ENCODE measurements at regions not wholly inside any gene's neighbourhood (a gene's known extent, or its start where the extent isn't known, plus 50 kb on each side); places are given as distances from the start of the nearest gene placed in this dataset.
"Not testable (repeated sequence)": the region's sequence is repeated elsewhere in the genome, so short reads cannot be mapped to it uniquely, and the experiment has no call there.

DNA sequence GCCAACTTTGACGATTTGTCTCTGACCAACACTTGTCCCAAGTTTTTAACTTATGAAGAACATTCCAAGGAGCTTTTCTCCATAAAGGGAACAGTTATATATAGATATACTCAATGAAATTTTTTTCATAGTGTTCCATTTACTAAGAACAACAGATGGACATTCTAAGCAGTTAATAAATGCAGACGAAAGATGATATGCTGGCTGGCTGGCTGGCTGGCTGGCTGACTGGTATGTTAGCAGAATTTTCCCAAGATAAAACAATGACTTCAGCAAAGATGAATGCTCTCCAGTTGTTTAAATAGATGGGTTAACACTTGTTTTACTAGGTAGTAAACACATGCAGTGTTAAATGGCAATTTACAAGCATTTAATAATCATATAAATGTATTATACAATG is 62.2 kb downstream of the SPANXN3 start:
- intact Hi-C loops (cut with DNase I), result no loop called here

DNA sequence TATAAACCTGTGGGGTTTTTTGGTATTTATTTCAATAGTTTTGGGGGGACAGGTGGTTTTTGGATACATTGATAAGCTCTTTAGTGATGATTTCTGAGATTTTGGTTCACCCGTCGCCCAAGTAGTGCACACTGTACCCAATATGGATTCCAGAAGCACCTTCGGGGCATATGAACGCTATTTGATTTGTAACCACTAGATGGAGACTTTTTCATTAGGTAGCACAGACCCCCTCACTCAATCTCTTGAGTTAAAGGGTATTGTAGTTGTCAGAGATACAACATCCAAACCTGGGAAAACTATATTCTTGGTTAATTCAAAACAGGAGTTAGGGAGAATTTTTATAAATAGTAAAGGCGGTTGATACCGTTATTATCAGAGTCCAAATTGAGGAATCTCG is 79.8 kb downstream of the SPANXN3 start:
- DNase-seq, result no peak
- intact Hi-C loops (cut with DNase I), result no loop called here

More for the DNA sequence above, 62.2 kb downstream of the SPANXN3 start:
- peak in 1 of 10 donors; percentile 1 for DNase-seq

DNA sequence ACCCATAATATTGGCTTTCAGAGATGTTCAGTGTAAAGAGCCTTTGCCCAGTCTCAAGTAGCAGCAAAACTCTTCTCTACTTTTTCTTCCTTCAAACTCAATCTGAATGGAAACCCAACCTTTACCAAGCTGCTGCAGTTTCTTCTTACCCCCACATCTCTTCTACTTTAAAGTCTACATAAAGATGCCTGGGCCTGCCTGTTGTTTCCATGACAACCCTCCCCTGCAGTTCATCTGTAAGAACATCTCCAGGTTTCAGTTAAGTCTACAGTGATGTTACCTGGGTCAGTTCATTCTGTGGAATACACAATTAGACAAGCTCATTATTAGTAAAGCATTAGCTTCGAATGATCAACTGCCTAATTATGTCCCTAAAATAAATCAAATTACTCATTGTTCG is 81.4 kb downstream of the SPANXN3 start:
- no peak for DNase-seq
- intact Hi-C loops (cut with DNase I), result no loop called here

DNA sequence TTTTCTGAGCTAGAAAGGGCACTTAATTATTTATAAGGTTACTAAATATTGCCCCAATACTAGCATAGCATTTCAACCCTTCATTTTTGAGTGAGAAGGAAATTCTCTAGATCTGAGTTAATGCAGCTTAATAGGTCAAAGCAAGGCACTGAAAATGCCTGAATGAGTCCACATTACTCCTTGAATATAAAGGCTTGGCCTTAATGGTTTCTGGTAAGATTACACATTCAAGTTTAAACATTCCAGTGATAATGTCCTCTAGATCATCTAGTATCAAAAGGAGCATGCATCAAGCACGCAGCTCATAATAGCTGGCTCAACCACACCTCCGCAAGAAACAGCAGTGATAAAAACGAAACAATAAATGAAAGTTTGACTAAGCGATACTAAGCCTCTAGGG is 87.5 kb downstream of the SPANXN3 start:
- intact Hi-C loops (cut with DNase I), result no loop called here
- DNase-seq, result no peak

DNA sequence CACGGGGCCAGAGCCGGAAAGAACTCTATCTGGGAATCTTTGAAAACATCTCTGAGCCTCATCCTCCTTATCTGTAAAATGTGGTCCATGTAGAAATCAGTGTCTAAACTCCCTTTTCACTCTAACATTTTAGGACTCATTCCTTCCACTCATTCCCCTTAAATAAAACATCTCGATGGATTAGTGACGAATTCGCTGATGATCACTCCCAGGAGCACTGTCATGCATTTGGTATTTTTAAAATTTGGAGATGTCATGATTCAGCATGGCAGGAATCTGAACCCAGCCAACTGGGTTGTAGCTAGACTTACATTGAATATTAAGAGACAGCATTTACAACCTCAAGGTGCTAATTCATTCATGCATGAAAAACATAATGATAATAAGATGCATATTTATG is 88.1 kb downstream of the SPANXN3 start:
- no peak for DNase-seq
- intact Hi-C loops (cut with DNase I), result no loop called here

DNA sequence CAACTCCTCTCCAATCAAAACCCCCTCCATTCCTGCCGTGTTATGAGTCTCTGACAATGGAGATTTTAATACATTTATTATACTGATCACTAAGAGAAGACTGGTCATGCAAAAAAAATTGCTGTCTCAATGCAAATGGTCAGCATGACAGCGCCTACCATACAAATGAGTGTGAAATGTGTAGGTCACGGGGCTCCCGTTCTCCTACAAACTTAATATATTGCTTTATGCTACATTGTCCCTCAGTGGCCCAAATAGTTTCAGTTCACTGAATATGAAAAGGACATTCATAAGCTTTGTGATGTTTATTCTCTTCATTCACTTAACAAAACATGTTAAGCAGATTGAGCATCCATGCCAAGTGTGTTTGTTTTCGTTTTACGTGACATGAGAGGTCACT is 116.1 kb downstream of the SPANXN3 start:
- intact Hi-C loops (cut with DNase I), result no loop called here
- no peak for DNase-seq

DNA sequence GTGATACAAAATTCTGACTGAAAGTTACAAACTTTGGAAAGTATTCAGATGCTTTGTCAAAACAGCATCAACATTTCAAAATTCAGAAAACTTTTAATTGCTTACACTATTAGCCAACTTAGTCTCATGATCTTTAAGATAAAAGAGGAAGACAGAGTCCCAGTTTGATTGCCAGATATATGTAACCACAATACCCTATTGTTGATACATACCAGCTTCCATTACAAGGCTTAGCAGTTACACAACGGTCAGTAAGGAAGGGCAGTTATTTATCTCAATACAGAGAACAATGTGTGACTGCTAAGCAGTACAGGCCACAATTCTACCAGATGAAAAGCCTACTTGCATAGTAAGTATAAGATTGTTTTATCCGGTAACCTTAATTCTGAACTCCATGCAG is 138.4 kb downstream of the SPANXN3 start:
- DNase-seq, result no peak
- intact Hi-C loops (cut with DNase I), result no loop called here

DNA sequence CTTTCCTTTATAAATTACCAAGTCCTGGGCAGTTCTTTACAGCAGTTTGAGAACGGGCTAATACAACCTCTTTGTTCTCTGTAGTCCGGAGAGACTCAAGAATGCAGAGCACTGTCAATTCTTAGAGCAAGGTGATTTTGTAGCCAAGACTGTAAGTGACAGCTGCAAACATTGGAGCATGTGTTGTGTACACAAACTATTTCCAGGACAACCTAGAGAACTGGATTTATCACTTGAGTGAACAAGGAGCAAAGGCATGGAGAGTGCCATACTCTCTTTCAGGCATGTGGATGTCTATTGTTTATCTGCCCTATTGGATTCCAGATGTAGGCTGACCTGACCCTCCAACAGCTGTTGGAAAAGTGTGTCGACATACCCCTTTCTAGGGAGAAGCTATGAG is 153.9 kb downstream of the SPANXN3 start:
- no peak for DNase-seq
- intact Hi-C loops (cut with DNase I), result no loop called here

DNA sequence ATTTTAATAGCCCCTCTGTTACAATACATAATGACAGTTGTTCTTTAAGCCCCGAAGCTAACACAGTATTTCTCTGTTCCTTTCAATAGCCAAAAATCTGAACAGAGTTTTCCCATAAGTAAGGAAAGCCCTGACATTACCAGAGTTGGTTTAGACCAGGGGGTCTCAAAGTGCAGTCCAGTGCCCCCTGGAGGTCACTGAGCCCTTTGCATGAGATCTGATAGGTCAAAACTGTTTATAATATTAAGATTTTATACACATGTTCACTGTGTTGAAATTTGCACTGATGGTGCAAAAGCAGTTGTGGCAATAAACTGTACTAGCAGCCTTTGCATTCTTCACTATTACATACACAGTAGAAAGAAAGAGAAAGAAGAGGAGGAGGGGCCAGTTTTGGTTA is 177.1 kb downstream of the SPANXN3 start:
- intact Hi-C loops (cut with DNase I), result no loop called here
- DNase-seq, result no peak

DNA sequence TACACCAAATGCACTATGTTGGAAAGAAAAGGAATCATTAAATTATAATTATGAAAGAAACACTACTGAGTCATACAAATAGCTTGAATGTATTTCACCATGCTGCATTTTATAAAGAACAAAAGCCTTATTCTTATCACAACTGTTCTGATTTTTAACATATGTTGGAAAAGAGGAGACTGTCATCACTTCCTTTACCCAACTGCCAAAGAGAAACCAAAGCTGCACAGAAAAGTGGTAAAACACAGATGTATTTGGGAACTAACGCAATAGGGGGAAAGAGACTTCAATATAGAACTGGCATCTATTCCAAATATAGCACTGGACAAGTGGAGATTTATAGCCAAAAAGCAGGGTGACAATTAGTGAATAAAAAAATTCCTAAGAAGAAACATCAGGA is 181.0 kb downstream of the SPANXN3 start:
- intact Hi-C loops (cut with DNase I), result no loop called here
- no peak for DNase-seq

DNA sequence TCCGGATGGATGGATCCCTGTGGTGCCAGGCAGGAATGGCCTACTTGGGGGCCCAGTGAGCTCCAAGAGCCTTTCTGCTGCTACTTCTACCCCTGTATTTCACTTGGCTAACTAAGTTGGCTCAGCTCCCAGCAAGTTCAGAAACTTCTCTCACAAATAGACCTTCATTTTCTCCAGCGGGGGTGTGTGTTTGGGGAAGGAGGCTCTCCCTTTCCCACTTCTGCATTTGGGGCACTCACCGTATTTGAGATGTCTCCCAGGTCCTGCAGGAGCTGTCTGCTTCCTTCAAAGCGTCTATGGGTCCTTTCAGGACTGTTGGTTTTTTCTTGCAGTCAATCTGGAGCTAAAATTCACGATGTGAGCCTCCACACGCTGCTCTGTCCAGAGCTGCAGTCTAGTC is 197.7 kb downstream of the SPANXN3 start:
- intact Hi-C loops (cut with DNase I), result no loop called here

DNA sequence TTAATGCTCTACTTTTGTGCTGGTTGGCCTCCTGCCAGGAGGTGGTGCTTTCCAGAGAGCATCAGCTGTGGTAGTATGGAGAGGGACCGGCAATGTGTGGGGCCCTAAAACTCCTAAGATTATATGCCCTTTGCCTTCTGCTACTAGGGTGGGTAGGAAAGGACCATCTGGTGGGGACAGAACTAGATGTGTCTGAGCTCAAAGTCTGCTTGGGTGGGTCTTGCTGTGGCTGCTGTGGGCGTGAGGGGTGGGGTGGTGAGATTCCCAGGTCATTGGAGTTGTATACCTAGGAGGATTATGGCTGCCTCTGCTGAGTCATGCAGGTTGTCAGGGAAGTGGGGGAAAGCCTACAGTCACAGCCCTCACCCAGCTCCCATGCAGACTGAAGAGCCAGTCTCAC is 198.4 kb downstream of the SPANXN3 start:
- intact Hi-C loops (cut with DNase I), result not testable (repeated sequence)
- DNase-seq, result peak in 1 of 10 donors; percentile 31

More for the DNA sequence above, 197.7 kb downstream of the SPANXN3 start:
- peak in 1 of 10 donors; percentile 20 for DNase-seq

DNA sequence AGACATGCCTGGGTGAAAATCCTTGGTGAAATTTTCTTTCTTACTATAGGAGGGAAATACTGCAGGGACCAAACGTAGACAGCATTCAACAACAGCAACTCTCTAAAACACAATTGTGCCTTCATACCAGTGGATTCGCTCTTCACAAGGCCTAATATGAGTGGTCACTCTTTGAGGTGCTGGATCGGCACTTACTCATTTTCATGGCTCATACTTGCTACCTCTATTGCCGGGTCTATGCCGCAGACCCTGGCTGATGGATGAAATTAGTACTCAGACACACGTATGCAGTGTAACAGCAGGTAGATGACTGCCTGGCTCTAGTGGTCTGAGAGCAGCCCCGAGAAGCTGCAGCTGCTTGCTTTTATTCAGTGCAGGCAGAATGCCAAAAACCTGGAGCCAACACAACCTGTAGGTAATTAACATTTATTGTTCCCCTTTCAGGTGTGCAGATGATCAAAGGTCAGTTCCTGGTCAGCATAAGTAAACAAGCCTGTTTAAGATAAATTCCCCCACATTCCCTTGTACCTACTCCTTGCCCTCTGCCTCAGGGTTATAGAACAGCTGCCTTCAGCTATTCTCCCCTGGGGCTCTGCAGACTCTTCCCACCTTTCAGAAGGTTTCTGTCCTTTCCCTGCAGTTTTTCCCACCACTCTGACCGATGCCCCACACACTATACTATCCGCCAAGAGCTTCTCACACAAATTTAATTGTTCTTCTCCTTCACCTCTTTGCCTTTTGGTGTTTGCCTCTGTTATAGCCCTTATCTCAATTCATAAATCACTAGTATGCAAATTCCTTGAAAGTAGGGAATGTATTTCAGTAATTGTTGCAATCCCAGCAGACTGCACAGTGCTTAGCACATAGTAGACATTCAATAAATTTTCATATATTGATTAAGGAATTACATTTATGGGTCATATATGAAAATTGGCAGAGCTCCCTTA is 210.0 kb downstream of the SPANXN3 start:
- intact Hi-C loops (cut with DNase I), result no loop called here
- DNase-seq, result no peak

DNA sequence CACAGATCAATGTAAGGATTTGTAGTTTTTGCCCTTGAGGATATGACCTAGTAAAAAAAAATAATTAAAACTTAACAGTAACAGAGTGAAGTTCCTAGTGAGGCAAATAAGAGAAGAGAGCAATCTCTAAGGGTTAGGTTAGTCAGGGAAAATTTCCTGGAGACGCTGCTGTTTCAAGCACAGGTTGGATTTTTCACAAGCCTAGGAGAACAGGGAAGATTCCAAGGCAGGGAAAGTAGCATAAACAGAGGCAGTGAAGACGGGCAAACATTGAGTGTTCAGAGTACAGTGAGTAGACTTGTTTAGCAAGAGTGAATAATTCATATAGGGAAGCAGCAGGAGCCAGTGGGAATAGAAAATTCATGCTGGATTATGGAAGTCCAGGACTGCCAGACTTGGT is 212.8 kb downstream of the SPANXN3 start:
- intact Hi-C loops (cut with DNase I), result no loop called here
- no peak for DNase-seq

DNA sequence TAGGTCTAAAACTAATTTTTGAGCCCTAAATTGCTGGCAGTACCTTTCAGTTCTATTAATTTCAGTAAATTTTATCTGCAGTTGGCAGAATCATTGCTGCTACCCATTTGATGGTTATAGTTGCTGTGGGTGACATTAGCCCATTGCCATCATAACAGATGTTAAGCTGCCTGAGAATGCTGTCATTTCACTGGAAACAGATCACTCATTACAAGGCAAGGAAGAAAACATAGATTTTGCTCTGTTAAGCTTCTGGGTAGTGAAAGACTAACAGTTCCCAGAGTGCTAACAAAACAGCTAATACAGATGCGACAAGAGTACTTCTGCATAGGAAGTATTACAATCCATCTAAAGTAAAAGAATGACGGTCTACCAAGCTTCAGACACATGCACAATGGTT is 213.2 kb downstream of the SPANXN3 start:
- intact Hi-C loops (cut with DNase I), result no loop called here
- DNase-seq, result no peak

DNA sequence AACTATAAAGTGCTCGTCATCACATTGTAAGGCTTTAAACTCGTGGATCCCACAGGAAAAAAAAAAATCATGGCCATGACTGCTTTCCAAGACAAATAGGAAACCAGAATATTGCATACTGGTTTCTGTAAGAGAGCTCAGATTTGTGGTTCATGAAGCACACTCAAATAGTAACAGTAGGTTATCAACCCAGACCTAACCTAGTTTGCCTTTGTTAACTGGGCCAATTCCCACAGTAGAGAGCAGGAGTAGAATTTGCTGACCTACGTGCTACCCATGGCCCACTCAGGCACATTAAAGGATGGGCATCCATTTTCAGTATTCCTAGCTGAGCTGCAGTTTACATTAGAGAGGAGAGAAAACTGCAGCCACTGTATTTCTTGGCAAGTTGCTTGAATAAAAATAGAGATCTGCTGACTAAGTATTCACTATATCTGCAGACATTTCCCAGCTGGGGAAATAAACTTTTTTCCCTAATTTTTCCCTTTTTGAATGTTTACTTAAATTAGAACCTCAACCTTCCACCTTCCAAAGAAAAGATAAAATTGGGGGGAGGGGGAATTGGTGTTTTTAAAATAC is 218.5 kb downstream of the SPANXN3 start:
- intact Hi-C loops (cut with DNase I), result no loop called here
- DNase-seq, result no peak

DNA sequence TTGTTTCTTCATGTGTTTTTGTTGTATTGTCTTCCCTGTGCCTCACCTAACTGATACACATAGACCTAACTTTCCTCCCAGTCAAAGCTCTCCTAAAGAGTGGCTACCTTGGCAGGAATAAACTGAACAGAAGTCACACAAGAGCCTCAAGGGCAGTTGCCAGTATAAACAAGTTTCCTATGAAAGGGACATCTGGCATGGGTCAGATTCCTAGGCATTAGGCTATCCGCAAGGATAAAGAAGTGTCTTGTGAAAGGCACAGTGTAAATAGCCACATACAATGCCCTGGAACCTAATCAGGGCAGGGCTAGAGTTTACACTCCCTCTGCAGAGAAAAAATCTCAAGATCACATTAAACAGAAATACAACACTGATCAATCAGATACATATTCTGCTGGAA is 220.8 kb downstream of the SPANXN3 start:
- DNase-seq, result no peak
- intact Hi-C loops (cut with DNase I), result no loop called here

DNA sequence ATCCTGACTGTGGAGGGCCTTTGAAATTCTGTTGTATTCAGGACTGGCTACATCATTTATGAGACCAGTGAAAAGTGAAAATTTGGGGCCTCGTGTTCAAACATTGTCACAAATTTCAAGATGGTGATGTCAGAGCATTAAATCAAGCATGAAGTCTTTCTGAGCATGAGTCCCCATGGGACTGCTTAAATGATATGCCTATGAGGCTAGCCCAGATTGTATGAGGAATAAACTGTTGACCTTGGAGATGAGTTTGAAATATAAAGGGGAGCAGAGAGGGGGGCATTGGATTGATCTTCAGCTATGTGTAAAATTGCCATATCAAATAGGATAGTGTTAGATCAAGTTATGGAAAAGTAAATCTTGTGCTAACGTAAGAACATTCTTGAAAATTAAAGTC is 230.0 kb downstream of the SPANXN3 start:
- intact Hi-C loops (cut with DNase I), result no loop called here
- no peak for DNase-seq

DNA sequence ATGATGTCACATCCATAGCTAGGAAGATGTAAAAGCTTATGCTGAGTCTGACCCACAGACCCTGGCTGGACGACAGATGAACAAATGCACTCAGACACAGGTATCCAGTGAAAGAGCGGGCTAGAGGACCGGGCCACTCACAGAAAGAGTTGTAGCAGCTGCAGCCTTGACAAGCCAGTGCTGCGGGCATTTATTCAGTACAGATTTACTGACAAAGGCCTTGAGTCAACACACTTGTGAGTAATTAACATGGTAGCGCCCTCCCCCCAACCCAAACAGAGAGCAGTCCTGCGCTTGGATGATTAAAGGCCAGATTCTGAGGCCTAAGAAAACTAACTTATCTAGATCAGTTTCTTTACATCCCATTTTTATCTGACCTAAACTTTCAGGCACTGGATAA is 244.6 kb downstream of the SPANXN4 start:
- intact Hi-C loops (cut with DNase I), result no loop called here
- DNase-seq, result no peak

DNA sequence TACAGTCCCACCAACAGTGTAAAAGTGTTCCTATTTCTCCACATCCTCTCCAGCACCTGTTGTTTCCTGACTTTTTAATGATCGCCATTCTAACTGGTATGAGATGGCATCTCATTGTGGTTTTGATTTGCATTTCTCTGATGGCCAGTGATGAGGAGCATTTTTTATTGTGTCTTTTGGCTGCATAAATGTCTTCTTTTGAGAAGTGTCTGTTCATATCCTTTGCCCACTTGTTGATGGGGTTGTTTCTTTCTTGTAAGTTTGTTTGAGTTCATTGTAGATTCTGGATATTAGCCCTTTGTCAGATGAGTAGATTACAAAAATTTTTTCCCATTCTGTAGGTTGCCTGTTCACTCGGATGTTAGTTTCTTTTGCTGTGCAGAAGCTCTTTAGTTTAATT is 218.9 kb downstream of the SPANXN4 start:
- intact Hi-C loops (cut with DNase I), result not testable (repeated sequence)

DNA sequence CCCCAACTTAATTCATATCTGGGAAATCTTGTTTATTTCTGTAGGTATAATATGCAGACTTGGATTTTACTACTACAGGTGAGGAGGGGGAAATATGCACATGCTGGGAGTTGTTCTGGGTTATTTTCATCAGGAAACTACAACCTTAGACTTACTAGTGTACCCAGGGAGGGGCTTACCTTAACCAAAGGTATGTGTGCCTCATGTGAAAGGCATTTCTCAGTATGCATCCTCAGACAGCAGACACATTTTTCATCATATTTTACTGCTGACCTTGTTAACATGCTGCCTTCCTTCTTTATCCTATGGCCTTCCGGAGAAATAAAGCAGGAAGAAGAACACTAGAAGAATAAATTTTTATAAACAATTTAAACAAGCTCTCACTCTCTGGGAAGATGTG is 214.9 kb downstream of the SPANXN4 start:
- intact Hi-C loops (cut with DNase I), result no loop called here
- DNase-seq, result no peak

More for the DNA sequence above, 218.9 kb downstream of the SPANXN4 start:
- DNase-seq, result not testable (repeated sequence)

DNA sequence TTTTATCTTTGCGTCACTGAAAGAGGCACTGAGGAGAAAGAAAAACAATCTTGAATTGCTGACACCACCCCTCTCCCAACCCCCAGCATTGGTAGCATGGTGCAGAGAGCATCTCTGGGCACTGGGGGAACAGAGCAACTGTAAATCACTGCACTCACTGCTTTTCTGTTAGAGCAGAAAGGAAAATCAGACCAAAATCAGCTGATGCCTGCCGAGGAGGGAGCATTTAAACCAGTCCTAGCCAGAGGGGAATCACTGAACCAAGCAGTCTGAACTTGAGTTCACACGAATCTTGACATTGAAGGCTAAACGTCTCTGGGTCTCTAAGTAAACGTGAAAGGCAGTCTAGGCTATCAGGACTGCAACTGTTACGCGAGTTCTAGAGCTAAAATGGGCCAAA is 205.8 kb downstream of the SPANXN4 start:
- no peak for DNase-seq
- intact Hi-C loops (cut with DNase I), result no loop called here
